Neuronal stem cell (in vitro differentiated cells): ENCODE measurements at regions not wholly inside any gene's neighbourhood (a gene's known extent, or its start where the extent isn't known, plus 50 kb on each side); places are given as distances from the start of the nearest gene placed in this dataset.

Experiments
- DNase-seq: peaks from one replicate; pipeline ENCODE4 v3.0.0-alpha.2; 2013; ENCODE audit warnings: low spot score
- H2AFZ ChIP-seq: one replicate; pipeline ENCODE4 v1.6.1; 2013; ENCODE audit warnings: mild to moderate bottlenecking, low read length, inconsistent platforms
- H2AK5ac ChIP-seq: 2 replicates; pipeline ENCODE4 v1.6.1; 2013; ENCODE audit warnings: low read depth, mild to moderate bottlenecking, inconsistent platforms, low read length, moderate library complexity, mixed read lengths
- H2BK120ac ChIP-seq: 2 replicates; pipeline ENCODE4 v1.6.1; 2013; ENCODE audit warnings: low read depth, mild to moderate bottlenecking, inconsistent platforms, low read length, moderate library complexity, mixed read lengths
- H2BK12ac ChIP-seq: one replicate; pipeline ENCODE4 v1.6.1; 2013; ENCODE audit warnings: low read length, inconsistent platforms
- H2BK15ac ChIP-seq: 2 replicates; pipeline ENCODE4 v1.6.1; 2013; ENCODE audit warnings: mild to moderate bottlenecking, low read length, inconsistent platforms, mixed read lengths
- H2BK5ac ChIP-seq: one replicate; pipeline ENCODE4 v1.6.1; 2013; ENCODE audit warnings: inconsistent platforms, mild to moderate bottlenecking, low read length, moderate library complexity
- H3K14ac ChIP-seq: one replicate; pipeline ENCODE4 v1.6.1; 2013; ENCODE audit warnings: low read length, inconsistent platforms
- H3K18ac ChIP-seq: 2 replicates; pipeline ENCODE4 v1.6.1; 2013; ENCODE audit warnings: low read length, inconsistent platforms
- H3K23ac ChIP-seq: 2 replicates; pipeline ENCODE4 v1.6.1; 2013; ENCODE audit warnings: low read depth, mild to moderate bottlenecking, mixed read lengths, low read length, inconsistent platforms; ENCODE audit not compliant: poor library complexity
- H3K27ac ChIP-seq: replicated peaks from 3 replicates; pipeline ENCODE4 v1.5.1; 2013; ENCODE audit warnings: low read length, inconsistent platforms
- H3K27me3 ChIP-seq, 3 experiments: 2 replicates each; pipeline ENCODE4 v1.6.1; 2013; ENCODE audit warnings: low read length in 3 of 3, mild to moderate bottlenecking in 2 of 3, inconsistent platforms in 1 of 3, low read depth in 1 of 3, mixed read lengths in 1 of 3, moderate library complexity in 1 of 3; ENCODE audit not compliant: control insufficient read depth in 3 of 3, insufficient read depth in 3 of 3
- H3K36me3 ChIP-seq, 2 donors: replicated peaks in 1 of 2; 2 replicates each; pipeline ENCODE4 v1.6.1; 2013; ENCODE audit warnings: low read length in 2 of 2; ENCODE audit not compliant: control insufficient read depth in 2 of 2, insufficient read depth in 2 of 2
- H3K4ac ChIP-seq: 2 replicates; pipeline ENCODE4 v1.6.1; 2013; ENCODE audit warnings: inconsistent platforms, mild to moderate bottlenecking, low read length, moderate library complexity
- H3K4me1 ChIP-seq, 2 donors: 1 replicate in 1 of 2; 2 replicates in 1 of 2; pipeline ENCODE4 v1.6.1; 2013; ENCODE audit warnings: low read length in 2 of 2, low read depth in 1 of 2; ENCODE audit not compliant: control insufficient read depth in 2 of 2, insufficient read depth in 1 of 2
- H3K4me2 ChIP-seq: one replicate; pipeline ENCODE4 v1.6.1; 2013; ENCODE audit warnings: mild to moderate bottlenecking, low read length, inconsistent platforms; ENCODE audit not compliant: insufficient read depth, poor library complexity, severe bottlenecking
- H3K4me3 ChIP-seq, 2 donors: 2 replicates each; pipeline ENCODE4 v1.5.1; 2013; ENCODE audit warnings: low read length in 2 of 2, mild to moderate bottlenecking in 2 of 2, inconsistent platforms in 1 of 2, moderate library complexity in 1 of 2
- H3K79me1 ChIP-seq: one replicate; pipeline ENCODE4 v1.6.1; 2013; ENCODE audit warnings: low read depth, mild to moderate bottlenecking, inconsistent platforms, low read length, moderate library complexity
- H3K9ac ChIP-seq: one replicate; pipeline ENCODE4 v1.6.1; 2013; ENCODE audit warnings: mild to moderate bottlenecking, low read depth, low read length, inconsistent platforms; ENCODE audit not compliant: poor library complexity
- H3K9me3 ChIP-seq, 2 donors: replicated peaks in 1 of 2; 2 replicates each; pipeline versions ENCODE3 to v1.6.1; 2013; ENCODE audit warnings: low read length in 2 of 2, mild to moderate bottlenecking in 2 of 2, inconsistent platforms in 1 of 2, low read depth in 1 of 2, mixed read lengths in 1 of 2, moderate library complexity in 1 of 2; ENCODE audit not compliant: control insufficient read depth in 2 of 2, insufficient read depth in 1 of 2
- H4K8ac ChIP-seq: one replicate; pipeline ENCODE4 v1.6.1; 2013; ENCODE audit warnings: low read depth, mild to moderate bottlenecking, inconsistent platforms, low read length, moderate library complexity
- H4K91ac ChIP-seq: one replicate; pipeline ENCODE4 v1.6.1; 2013; ENCODE audit warnings: low read length, low read depth, mild to moderate bottlenecking, inconsistent platforms; ENCODE audit not compliant: poor library complexity
- WGBS, 2 donors: extraction: QIAGEN DNeasy Blood & Tissue Kit; methylation state at CpG; one replicate each; pipeline ENCODE4 v1.1.7; 2013; ENCODE audit warnings: missing lambda C conversion rate in 2 of 2, mixed read lengths in 1 of 2; ENCODE audit not compliant: insufficient read length in 2 of 2, insufficient replicate concordance in 1 of 2; ENCODE audit errors: extremely low coverage in 2 of 2; 5-methylcytosine and 5-hydroxymethylcytosine counted together

DNA sequence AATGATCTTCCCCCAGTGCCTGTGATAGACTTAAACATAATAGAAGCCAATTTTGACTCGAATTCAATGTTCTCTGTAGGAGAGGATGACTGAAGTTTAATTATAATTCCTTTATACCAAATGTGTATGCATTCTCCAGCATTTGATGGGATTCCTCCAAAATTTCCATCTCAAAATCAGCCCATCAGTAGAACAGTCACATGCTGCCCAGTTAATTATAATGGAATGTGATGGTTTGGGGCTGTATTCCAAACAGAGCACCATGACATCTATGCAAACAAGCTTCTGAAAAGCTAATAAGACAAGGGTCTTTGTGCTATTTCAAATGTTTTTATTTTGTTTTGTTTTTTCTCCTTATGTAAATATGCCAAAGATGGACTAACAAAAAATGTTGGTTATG lies 127.7 kb upstream of the SPATA16 start:
- no peaks in the 10 kb centered on the region for H3K36me3 ChIP-seq
- H2BK15ac ChIP-seq: no peak overlapping the region
- no peaks in the 10 kb centered on the region for H3K4me1 ChIP-seq
- no peak overlapping the region for H3K9ac ChIP-seq
- H3K79me1 ChIP-seq: no peaks in the 10 kb centered on the region
- H3K27me3 ChIP-seq: no peaks in the 10 kb centered on the region
- H2AK5ac ChIP-seq: no peak overlapping the region
- H3K23ac ChIP-seq: no peak overlapping the region
- H3K27ac ChIP-seq: no peak overlapping the region
- H2BK12ac ChIP-seq: no peak overlapping the region
- no peak overlapping the region for H4K91ac ChIP-seq
- H3K18ac ChIP-seq: no peak overlapping the region
- DNase-seq: no peak
- no peaks in the 10 kb centered on the region for H3K9me3 ChIP-seq
- no peak overlapping the region for H3K14ac ChIP-seq
- H2AFZ ChIP-seq: no peak overlapping the region
- H2BK5ac ChIP-seq: no peak overlapping the region
- no peak overlapping the region for H4K8ac ChIP-seq
- no peak overlapping the region for H2BK120ac ChIP-seq
- no peak overlapping the region for H3K4ac ChIP-seq
- no peak overlapping the region for H3K4me2 ChIP-seq
- no CpG with 5 or more reads among the region's 1 CpG for WGBS, 2 donors
- no peak overlapping the region for H3K4me3 ChIP-seq

DNA sequence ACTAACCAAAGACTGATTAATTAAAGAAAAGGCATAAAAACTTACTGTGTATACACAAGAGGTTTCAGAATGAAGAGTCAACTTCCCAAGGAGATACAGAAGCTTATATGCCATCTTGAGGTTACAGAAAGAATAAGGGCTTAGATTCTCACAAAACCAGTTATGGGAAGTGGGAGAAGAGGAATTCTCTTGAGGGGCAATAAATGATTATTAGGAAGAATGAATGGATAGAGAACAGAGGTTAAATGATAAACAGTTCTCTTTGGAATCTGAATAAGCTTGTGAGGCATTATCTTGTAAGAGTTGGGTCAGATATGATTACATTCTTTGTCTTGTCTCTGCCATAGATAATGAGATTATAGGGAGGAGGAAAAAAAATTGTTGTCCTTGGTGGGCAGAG lies 126.7 kb upstream of the SPATA16 start:
- Histone ChIP-seq H2BK5ac (no peak overlapping the region), H3K27ac (no peak overlapping the region), H3K4me1 (no peaks in the 10 kb centered on the region), H2BK12ac (no peak overlapping the region), H4K8ac (no peak overlapping the region), H3K9me3 (no peaks in the 10 kb centered on the region), H3K27me3 (no peaks in the 10 kb centered on the region), H3K79me1 (no peaks in the 10 kb centered on the region), H3K23ac (no peak overlapping the region), H3K18ac (no peak overlapping the region), H3K4me3 (no peak overlapping the region), H2AFZ (no peak overlapping the region), H2AK5ac (no peak overlapping the region), H4K91ac (no peak overlapping the region), H3K9ac (no peak overlapping the region), H3K36me3 (no peaks in the 10 kb centered on the region), H3K4me2 (no peak overlapping the region), H2BK120ac (no peak overlapping the region), H3K4ac (no peak overlapping the region), H2BK15ac (no peak overlapping the region), H3K14ac (no peak overlapping the region)
- DNase-seq: no peak

DNA sequence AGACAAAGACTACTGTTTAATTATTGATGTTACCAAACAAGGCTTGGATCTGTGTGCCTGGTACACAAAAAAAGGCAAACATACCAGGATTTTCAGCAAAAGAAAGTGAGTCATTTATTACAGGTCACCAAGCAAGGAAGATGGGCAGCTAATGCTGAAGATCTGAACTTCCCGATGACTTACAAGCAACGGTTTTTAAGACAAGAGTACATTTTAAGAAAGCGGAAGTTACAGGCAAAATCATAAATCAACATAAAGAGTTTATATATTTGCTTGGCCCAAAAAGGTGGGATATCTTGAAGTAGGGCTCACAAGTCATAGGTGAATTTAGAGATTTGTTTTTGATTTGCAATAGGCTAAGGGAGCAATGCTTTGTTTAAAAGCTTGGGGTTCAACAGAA lies 125.4 kb upstream of the SPATA16 start:
- Histone ChIP-seq H4K8ac (no peak overlapping the region), H3K4ac (no peak overlapping the region), H2BK15ac (no peak overlapping the region), H3K79me1 (no peaks in the 10 kb centered on the region), H2BK5ac (no peak overlapping the region), H4K91ac (no peak overlapping the region), H3K4me3 (no peak overlapping the region), H3K9ac (no peak overlapping the region), H3K4me1 (no peaks in the 10 kb centered on the region), H2BK120ac (no peak overlapping the region), H3K18ac (no peak overlapping the region), H3K36me3 (no peaks in the 10 kb centered on the region), H2BK12ac (no peak overlapping the region), H3K14ac (no peak overlapping the region), H3K27me3 (no peaks in the 10 kb centered on the region), H2AK5ac (no peak overlapping the region), H2AFZ (no peak overlapping the region), H3K23ac (no peak overlapping the region), H3K9me3 (no peaks in the 10 kb centered on the region), H3K27ac (no peak overlapping the region), H3K4me2 (no peak overlapping the region)
- DNase-seq: no peak
- no CpG with 5 or more reads among the region's 3 CpGs for WGBS, 2 donors

DNA sequence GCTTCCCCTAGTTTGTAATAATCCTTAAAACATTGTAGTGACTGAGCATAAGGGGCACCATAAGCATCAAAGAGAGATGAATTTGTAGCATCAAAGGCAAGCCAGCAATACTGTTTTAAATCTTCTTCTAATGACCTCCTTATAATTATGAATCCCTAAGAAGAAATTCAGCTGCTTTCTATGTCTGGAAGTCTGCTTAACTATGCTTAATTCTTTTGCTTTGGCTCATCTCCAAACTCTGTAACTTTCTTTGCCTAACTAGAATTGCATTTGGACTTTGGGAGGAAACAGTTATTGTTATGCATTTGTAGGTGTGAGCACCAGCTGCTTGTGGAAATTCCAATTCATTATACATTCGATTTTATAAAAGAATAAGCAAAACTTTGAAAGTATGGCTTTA lies 117.7 kb upstream of the SPATA16 start:
- no CpG with 5 or more reads among the region's 1 CpG for WGBS, 2 donors
- Histone ChIP-seq H2AFZ (no peak overlapping the region), H2BK5ac (no peak overlapping the region), H4K91ac (no peak overlapping the region), H3K27ac (no peak overlapping the region), H3K4me2 (no peak overlapping the region), H3K14ac (no peak overlapping the region), H2BK120ac (no peak overlapping the region), H3K4ac (no peak overlapping the region), H3K23ac (no peak overlapping the region), H3K4me3 (no peak overlapping the region), H3K9ac (no peak overlapping the region), H2BK15ac (no peak overlapping the region), H3K9me3 (no peaks in the 10 kb centered on the region), H3K36me3 (no peaks in the 10 kb centered on the region), H2BK12ac (no peak overlapping the region), H3K27me3 (no peaks in the 10 kb centered on the region), H4K8ac (no peak overlapping the region), H2AK5ac (no peak overlapping the region), H3K18ac (no peak overlapping the region), H3K4me1 (no peaks in the 10 kb centered on the region), H3K79me1 (no peaks in the 10 kb centered on the region)
- DNase-seq: no peak
